Fibroblast of skin of abdomen (primary cell): ENCODE measurements at regions not wholly inside any gene's neighbourhood (a gene's known extent, or its start where the extent isn't known, plus 50 kb on each side); places are given as distances from the start of the nearest gene placed in this dataset.
A peak's percentile ranks its signal among the peaks of the same experiment; 100 is the strongest.

Source experiments
- DNase-seq: peaks from one replicate; pipeline ENCODE4 v3.0.0-alpha.2; 2013

DNA sequence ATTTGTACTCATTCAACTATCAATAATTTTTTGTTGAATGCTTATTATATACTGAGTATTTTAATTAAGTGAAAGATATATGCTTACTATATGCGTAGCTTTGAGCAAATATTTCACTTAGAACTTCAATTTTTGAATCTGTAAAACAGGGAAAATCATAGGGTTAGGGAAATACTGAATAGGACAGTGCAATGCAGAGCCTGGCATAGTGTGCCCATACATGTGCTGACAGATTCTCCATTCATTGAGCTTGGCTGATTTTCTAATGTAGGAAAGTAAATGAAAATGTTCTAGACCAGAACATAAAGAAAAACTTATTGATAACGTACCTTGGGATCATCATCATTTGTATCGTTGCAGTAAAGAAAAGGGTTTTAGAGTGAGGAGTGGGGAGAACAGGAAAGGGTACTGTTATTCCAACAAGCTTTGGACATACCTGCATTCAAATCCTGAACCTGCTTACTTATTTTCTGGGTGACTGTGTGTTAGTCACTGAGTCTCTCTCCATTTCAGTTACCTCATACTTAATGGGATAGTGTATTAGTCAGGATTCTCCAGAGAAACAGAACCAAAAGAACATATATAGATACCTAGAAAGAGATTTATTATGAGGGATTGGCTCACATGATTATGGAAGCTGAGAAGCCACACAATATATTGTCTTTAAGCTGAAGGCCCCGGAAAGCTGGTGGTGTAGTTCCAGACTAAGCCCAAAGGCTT lies 436.4 kb downstream of the ADAMTS20 start:
- no peak for DNase-seq

DNA sequence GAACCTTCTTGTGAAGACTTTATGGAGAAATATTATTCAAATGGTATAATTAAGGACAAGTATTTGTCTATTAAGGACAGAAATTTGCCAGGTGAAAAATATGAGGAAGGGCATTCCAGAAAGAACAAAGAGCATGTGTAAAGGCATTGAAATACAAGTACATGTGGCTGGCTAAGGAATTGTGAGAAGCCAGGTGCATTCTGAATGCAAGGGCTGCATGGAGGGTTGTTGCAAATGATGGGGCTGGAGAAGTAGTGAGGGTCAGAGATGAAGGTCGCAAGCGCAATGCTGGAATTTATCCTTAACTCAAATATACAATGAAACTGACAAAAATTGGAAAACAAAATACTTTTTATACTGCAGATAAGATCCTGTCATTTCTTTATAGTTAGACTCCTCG lies 437.7 kb downstream of the ADAMTS20 start:
- DNase-seq: no peak

- no peak for DNase-seq
Measured at GRCh38 chr12:43113616-43114015, 438.4 kb downstream of the ADAMTS20 start.

DNA sequence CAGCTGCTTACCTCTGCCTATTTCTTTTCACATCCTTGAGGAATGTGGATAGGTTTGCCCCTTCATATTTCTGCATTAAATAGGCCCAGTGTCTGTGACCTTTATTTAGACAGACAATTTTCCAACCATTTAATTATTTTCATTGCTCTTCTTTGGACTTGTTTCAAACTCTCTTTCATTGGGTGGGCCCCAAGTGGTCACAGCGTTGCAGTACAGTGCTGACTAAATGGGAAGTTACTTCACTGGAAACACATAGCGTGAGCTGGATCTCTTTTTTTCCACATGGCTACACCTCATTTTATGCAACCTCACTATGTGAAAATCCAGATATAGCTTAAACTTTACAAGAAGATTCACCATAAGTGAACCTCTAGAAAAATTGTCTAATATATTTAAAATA lies 438.9 kb downstream of the ADAMTS20 start:
- DNase-seq: peak; percentile 86

GRCh38 chr12:43112101-43112920 lies 439.7 kb downstream of the ADAMTS20 start:
- DNase-seq: peak; percentile 83

DNA sequence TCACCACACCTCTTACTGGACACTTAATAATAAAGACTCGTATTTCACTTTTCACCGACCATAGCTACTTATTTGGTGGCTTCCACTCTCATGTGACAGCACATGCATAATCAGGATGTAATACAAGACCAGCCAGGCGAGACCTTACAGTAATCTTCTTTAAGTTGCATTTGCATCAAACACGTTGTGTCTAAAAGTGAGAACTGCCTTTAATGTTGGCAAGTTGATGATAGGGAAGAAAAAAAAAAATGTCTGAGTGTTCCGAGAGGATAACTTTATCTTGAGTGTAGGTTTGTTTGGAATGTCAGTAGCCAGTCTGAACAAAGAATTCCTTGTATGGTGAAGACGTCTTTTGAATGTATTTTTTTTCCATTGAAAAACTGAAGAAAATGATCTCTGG lies 440.4 kb downstream of the ADAMTS20 start:
- no peak for DNase-seq

DNA sequence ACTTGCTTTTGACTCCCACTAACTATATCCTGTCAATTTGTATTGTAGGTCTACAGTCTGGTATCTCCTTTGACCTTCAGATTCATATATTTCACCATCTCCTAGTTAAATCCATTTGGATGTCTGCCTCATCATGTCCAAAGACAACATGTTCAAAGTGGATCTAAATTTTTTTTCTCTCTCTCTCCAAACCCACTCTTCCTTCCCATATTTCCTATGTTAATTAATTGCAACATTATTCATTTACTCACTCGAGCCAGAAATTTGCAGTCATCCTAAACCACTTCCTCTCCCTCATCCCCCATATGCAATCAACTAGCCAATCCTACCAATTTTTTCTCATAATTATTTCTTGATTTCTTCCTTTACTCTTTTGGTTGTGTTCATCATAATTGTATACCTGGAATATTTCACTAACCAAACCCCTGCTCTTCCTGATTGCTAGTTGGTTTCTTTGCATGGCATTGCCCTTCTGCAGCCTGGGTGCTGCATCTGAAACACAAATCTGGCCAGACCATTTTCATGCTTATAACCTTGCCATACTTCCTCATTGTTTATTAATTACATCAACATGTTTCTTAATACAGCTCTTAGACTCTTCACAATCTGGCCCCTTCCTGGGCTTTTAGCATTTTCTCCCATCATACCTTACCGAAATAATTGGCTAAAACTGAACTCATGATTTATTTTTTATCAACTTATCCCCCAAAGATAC lies 442.2 kb downstream of the ADAMTS20 start:
- peak; percentile 52 for DNase-seq

DNA sequence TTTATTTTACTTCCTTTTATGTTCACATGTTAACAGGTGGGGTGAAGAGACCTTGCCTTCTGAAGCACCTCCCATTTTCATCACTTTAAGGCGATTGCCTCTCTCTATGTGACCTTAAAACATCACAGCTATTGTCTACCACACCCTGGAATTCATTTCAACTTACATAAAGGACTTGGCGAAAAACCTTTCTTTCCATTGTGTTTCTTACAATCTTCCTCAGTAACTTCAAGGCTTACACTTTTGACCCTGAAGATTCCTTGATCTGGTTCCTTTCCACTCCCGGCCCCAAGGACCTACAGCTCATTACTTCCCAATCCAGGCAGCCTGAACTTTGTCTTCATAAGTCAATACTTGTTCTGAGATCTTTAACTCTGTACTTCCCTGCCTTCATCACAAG lies 443.3 kb downstream of the ADAMTS20 start:
- no peak for DNase-seq

DNA sequence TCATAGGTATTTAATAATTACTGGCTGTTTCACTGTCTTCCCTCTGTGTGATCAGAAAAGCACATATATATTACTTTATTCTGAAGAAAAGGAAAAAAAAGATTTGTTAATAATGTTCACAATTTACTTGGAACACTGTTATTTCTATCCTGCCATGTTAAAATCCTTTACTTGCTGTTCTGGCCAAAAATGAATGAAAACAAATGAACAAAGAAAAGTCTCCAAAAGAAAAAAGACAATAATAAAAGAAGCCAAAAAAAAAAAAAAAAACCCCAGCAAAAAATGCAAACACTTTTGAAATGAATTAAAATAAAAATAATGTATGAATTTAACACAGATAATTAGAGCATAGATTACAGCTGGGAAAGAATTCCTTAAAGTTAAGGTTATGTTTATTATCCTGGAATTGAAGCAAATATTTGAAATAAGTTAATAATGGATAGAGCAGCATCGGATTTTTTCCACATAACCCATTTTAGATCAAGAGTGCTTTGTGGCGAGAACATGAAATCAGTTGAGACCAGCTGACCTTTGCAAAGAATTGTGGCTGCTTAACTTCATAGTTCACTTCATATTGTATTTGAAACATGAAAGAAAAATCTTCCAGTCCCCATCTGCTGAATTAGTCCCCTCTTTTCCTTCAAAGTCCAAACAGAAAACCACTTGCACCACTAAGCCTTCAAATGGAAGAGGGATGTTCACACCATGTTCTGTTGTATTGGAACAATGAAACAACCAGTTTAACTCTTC lies 444.8 kb downstream of the ADAMTS20 start:
- no peak for DNase-seq

DNA sequence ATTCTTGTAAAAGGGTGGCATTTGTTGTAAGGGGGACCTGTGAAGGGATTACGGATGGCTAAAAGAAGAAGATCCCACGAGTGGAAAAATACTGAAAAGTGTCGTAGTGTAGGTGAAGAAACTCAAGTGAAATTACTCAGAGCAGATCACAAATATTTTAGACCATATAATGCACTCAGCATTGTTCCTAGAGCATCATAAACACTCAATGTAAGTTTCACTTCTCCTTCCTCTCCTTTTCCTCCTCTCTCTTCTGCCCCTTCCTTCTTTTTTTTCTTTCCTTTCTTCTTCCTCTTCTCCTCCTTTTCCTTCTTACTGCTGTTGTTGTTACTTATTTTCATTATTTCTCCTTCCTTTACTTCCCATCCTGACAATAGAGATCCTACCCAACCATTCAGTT lies 445.6 kb downstream of the ADAMTS20 start:
- DNase-seq: no peak

DNA sequence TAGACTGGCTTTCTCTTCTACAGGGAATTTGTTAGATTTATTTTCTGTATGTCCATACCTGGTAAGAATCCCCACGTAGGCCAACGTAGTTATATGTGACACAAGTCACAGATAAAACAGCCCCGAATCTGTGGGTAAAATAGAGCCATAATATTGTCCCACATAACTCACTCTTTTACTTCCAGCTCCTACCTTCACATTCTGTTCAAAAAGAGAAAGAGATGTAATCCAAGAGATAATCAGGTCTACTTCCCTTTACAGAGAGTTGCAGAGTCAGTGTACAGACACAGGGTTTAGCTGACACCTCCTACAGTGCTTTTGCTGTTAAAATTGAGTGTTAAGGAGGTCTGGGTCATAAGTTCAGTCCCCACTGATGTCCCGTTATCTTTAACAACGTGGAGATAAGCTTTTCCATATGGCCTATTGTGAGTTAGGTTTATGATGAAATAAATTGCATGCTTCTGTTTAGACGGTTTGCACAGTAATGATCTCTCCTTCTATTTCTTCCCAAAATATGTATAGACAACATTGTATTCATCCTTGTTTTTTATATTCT lies 446.5 kb downstream of the ADAMTS20 start:
- no peak for DNase-seq

DNA sequence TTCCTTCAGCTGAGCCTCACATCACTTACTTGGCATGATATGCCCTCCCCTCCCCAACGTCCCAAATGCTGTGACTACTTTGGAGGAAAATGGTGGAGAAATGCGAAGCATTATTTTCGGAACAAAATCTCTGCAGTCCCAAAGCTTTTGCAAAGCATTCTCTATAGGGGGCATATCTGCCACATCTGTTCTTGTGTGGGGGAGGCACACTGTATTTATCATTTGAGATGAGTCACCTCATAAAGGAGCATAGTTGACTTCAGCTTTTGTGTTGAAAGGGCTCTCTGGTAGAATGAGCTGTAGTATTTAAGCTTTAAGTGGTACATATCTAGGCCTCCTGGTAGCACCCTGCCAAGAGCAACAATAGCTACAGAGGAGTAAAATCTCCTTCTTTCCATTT lies 447.5 kb downstream of the ADAMTS20 start:
- peak; percentile 75 for DNase-seq

- DNase-seq: no peak
Measured at GRCh38 chr12:43103866-43104265, 448.1 kb downstream of the ADAMTS20 start.

GRCh38 chr12:43102546-43103264 lies 449.3 kb downstream of the ADAMTS20 start:
- DNase-seq: peak; percentile 43

DNA sequence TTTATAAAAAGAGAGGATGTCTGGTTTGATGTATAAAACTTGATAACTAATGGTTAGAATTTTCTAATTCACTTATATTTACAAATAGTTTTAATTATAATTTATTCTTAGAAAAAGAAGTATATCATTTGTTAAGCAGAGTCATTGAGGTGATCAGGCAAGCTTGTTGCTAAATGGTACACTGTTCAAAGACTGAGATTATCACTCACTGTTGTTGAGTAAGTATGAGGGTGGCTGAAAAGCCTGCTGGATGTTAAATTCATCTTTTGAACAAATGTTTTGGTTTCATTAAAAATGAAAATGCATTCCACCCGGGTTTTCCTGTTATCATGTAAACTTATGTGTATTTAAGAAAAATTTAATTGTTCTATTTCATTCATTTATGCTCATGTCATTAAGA lies 451.8 kb downstream of the ADAMTS20 start:
- no peak for DNase-seq

GRCh38 chr12:43099691-43100163 lies 452.3 kb downstream of the ADAMTS20 start:
- DNase-seq: no peak

GRCh38 chr12:43098766-43099550 lies 453.0 kb downstream of the ADAMTS20 start:
- no peak for DNase-seq

- no peak for DNase-seq
Measured at GRCh38 chr12:43098071-43098470, 453.9 kb downstream of the ADAMTS20 start.

DNA sequence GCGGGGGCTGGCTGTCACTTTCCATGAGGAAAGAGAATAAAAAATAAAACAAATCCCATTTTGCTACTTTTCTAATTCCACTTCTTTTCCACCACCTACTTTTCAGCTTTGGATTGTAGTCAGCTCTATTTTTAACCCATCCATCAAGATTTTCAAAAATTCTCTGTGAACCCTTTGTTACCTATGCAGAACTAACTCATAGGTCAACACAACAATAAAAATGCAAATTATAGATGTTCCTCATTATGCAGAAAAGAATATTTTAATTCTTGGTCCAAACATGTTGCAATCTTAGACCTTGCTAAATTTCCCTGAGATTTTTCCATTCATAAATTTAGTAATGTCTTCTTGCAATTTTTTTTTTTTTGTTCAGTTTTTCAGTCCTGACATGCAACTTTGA lies 454.5 kb downstream of the ADAMTS20 start:
- no peak for DNase-seq

GRCh38 chr12:43095669-43096280 lies 456.2 kb downstream of the ADAMTS20 start:
- no peak for DNase-seq
